ENCODE measurements at regions not wholly inside any gene's neighbourhood (a gene's known extent, or its start where the extent isn't known, plus 50 kb on each side); places are given as distances from the start of the nearest gene placed in this dataset.

DNA sequence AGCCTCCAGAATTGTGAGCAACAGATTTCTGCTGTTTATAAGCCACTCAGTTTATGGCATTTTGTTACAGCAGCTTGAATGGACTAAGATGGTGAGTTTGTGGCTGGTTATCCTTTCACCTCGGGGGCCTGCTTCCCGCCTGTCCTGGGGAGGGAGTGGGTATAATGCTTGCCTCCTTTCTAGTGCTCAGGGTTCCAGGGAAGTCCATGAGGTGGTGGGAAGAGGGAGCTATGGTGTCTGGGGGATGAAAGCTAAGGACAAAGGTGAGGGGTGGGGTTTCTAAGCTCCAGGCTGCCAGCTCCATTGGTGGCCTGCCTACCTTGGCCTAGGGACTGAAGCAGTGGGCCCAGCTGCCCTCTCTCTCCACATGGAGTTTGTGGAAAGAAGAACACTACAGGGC lies 50.2 kb upstream of the SDK2 start:
- DNase-seq, result no peak

DNA sequence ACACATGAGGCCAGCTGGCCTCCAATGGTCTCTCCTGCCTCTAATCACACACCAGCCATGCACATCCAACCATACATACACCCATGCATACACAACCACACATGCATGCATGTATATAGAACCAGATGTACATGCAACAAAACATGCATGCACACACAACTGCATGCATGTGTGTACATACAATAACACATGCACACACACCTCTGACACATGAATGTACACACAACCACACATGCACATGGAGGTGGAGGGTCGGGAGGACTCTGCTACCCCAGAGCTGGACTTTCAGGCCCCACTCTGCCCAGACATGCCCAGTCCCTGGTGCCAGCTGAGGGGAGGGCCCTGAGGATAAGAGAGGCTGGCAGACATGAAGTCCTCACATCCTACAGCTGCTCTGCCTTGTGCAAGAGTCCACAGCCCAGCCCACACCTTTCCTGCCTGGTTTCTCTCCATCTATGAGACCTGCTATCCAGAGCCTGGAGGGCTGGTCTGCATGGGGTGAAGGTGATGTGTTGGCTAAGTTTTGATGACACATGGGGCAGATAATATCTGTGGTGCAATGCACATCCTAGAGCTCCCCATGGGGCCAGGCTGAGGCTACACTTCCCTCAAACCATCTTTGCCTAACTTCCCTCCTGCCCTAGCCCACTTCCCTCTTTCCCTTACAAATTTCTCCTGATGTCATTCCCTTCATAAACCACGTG lies 50.9 kb upstream of the SDK2 start:
- peak; percentile 50 for DNase-seq

- DNase-seq, result no peak
Measured at GRCh38 chr17:73696251-73696650, 52.0 kb upstream of the SDK2 start.

DNA sequence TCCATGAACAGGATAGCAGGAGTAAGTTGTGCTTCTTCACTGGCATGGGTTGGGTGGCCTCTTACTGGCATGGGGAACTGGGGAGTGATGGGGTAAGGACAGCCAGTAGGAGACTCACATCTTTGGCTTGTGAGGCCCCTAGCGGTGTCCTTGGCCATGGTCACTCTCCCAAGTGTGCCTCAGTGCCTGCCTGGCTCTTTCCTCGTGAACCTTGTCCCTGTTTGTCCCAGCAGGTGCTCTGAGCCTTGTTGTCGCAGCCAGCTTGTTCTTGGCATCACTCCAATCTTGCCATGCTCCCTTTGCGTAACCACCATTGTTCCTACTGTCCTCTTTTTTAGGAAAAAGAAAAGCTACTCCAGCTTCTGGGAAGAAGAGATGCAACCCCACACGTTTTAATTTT lies 53.6 kb upstream of the SDK2 start:
- peak; percentile 16 for DNase-seq

- no peak for DNase-seq
Measured at GRCh38 chr17:73698966-73699365, 54.7 kb upstream of the SDK2 start.

DNA sequence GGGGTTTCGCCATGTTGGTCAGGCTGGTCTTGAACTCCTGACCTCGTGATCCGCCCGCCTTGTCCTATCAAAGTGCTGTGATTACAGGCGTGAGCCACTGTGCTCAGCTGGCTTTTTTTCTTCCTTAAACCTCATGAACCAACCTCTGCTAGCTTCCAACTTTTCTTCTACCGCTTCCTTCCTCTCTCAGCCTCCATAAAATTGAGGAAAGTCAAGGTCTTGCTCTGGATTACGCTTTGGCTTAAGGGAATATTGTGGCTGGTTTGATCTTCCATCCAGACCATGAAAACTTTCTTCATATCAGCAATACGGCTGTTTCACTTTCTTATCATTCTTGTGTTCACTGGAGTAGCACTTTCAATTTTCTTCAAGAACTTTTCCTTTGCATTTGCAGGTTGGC lies 57.5 kb upstream of the SDK2 start:
- DNase-seq, result no peak

DNA sequence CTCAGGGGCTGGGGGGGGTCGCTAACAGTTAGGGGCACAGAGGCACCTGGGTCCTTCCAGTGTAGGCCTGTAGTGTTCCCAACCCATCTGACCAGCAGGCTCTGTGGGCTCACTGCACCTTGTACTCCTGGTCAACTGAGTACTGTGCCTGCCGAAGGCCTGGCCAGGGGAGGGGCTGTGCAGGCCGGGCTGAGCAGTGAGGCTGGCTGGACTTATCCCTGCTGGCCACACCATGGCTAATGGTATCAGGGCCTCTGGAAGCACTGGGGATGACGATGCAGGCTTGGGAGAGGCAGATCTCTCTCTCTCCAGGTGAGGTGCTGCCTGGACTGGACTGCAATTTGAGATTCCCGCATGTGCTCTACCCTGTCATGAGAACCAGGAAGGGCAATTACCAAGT lies 58.9 kb upstream of the SDK2 start:
- no peak for DNase-seq

- DNase-seq, result no peak
Measured at GRCh38 chr17:73703917-73704316, 59.7 kb upstream of the SDK2 start.

GRCh38 chr17:73705594-73705993 lies 61.3 kb upstream of the SDK2 start:
- no peak for DNase-seq

- DNase-seq, result no peak
Measured at GRCh38 chr17:73706428-73706827, 62.2 kb upstream of the SDK2 start.

DNA sequence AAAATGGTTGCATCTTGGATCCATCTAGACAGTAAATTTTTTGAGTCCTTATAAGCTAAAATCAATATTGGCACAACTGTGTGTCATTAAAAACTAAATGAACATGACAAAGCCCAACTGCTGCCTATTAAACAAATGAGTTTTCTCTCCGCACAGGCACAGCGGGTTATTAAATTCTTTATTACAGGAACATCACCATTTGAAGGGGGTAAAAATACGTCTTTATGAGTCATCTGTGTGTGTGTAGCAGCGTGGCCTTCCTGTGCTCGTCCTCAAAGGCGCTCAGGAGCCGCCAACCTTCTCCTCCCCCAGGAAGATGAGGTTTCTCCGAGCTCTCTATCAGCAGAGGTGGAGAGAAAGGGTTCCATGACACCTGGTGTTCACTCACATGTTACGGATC lies 62.6 kb upstream of the SDK2 start:
- DNase-seq, result no peak

DNA sequence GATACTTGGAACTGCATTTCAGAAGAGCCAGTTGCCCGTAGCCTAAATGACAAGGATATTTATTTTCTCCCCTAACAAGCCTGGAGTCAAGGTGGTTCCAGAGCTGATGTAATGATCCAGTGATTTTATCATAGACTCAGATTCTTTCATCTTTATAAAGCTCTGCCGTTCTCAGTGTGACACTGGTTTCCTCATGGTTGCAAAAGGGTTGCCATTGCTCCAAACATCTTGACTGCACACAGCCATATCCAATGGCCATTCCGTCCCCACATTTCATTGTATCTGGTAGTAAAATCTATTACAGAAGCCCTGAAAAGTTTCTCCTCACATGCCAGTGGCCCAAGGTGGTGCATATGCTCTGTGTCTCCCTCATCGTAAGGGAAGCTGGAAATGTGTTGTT lies 63.1 kb upstream of the SDK2 start:
- DNase-seq, result no peak

DNA sequence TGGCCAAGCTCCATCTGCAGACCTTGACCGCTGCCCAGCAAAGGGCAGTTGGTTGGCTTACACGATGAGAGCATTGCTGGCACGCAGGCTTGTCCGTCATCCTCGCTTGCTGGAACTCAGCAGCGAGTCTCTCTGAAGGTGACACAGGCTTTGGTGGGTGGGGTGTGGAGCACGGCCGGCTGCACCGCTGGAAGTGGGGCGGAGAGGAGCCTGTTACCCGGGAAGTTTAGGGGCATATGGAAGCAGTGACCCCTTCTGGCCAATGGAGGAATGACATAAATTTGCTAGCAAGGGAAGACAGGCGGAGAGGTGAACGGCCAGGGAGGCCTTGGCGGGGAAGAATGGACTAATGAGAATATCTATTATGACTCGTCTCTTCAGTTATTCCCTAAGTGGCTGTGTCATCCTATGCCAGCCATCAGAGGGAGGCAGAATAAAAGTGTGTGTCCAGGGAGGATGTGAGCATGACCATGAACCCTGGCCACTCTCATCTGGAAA lies 65.9 kb upstream of the SDK2 start:
- DNase-seq, result peak; percentile 42

DNA sequence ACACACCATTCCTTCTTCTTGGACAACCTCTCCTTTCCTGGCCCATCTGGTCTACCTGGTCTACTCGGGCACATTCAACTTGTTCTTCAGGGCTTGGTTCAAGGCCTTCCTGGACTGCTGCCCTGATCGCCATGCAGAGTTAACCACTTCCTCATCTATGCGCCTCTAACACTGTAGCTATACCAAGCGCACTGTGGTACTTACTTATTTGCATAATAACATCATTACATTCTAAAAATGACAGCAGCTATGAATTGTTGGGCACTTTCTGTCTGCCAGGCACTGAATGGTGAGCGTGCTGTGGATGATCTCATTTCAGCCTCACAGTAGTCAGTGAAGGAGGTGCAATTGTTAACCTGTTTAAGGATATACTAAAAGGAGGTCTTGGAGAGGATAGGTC lies 66.9 kb upstream of the SDK2 start:
- DNase-seq, result peak; percentile 84

DNA sequence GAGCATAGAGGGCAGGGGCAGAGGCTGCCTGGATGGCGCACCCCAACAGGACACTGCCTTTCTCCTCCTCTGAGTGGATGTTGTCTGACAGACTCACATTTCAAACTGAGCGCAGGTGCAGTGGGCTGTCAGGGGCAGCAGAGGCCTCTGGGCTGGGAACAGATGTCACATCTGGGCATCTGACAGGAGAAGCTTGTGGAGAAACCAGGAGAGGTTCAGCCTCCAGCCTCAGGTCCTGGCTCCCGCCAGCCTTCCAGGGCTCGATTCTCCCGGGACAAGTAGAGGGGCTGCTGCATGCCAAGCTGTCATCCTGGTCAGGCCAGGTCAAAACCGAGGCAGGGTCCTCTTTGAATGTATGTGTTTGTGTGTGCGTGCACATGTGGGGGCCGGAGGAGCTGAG lies 67.7 kb upstream of the SDK2 start:
- DNase-seq, result no peak

DNA sequence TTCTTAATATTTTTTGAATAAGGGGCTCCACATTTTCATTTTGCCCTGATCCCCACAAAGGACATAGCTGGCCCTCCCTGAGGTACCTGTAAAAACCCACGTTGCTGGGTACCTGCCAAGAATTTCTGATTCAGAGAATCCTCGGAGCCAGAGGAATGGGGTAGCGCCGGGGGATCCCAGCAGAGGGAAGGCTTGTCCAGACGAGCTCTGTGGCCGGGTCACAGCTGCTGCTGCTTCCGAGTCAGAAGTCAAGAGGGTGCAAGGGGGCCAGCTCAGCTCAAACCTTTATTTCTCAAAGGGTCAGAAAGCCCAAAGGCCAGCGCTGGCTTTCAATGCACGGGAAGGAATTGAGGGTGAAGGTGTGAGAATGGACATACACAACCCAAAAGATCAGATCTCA lies 68.9 kb upstream of the SDK2 start:
- no peak for DNase-seq

- no peak for DNase-seq
Measured at GRCh38 chr17:73715769-73716168, 71.5 kb upstream of the SDK2 start.

DNA sequence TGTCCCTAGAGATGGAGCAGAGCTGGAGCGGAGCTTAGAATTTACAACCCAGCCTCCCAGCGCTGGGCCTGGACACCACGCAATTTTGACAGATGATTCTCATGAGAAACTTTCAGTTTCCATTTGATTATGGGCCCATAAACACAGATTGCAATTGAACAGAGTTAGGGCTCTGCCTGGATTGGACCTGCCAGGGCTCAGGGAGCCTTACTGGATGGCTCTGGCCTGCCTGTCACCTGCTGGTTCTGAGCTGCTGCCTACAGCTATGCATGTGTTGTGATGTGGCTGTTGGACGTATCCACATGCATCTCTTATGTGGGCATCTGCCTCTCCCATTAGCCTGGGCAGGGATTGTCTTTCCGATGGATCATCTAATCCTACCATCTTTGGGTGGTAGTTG lies 73.4 kb upstream of the SDK2 start:
- DNase-seq, result no peak

GRCh38 chr17:73718362-73718761 lies 74.1 kb upstream of the SDK2 start:
- DNase-seq, result no peak

DNA sequence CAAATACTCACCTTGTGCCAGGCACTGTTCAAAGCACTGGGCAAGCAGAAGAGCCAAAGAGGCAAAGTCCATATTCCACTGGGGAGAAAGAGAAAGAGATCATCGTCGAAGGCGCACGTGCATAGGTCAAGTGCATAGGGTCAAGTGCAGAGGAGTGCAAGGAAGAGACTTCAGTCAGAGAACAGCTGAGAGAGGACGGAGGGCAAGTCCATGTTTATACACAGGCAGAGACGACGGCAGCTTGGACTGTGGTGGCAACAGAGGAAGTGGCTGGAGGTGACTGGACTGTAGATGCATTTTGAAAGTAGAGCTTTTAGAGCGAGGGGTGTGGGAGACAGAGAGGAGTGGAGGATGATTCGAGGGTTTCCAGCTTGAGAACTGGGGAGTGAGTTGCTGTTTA lies 74.7 kb upstream of the SDK2 start:
- DNase-seq, result peak; percentile 54

GRCh38 chr17:73719588-73720071 lies 75.4 kb upstream of the SDK2 start:
- DNase-seq, result no peak

DNA sequence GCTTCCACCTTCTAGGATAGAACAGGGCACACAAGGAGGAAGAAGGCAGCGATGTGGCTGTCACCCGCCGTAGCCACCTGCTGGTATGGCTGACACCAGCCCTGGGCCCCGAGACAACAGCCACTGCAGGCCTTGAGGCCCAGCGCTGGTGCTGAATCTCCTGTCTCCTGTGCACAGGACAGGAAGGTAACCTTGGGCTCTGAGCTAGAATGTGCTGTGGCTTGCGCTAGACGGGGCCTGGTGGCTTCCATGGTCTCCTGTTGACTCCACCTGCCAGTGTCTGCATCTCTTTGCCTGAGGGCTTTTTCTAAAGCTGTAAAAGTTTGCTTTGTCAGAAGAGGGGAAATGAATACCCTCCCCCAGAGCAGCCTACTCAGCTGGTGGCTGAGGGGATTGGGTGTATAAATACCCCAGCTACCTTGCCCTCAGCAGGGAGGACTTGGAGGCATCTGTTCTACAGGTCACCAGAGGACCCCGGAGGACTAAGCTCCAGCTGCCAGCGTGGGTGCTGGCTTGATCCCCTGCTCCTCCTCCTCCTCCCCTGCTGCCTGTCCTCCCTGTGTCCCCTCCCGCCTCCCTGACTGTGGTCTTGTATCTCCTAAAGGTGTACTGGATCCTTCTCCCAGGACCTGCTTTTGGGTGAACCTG lies 76.1 kb upstream of the SDK2 start:
- DNase-seq, result no peak

DNA sequence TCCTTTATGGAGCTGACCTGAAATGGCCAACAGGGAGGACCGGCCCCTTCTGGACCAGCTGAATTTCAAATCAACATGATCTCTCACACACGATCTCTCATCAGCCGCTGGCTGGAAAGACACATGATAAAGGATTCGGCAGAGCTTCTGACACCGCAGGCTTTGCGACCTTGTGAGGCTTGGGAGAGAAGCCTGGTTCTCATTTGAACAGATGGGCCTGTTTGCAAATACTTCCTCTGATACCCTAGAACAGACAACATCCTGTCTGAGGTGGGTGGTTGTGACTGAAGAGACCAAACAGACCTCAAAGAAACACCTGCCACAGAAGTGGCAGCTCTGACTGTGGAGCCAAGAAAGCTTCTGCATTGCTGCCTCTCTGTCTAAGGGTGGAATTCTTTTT lies 77.9 kb upstream of the SDK2 start:
- no peak for DNase-seq

DNA sequence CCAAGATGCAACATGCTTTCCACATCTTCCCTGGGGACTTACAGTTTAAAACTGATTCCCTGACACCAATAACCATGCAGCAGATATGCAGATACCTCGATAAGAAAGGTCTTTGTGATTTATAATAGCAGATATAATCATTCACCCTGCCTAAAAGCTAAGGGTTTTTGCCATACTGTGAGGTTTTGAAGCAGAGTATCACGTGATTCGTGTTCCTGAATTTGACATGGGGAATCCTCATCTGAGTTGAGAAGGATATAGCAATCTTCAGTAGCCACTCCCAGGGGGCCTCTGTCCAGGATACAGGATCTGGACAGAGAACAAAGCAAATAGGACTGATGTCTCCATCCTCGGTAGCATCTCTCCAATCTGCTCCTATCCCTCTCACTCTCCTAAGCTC lies 79.1 kb upstream of the SDK2 start:
- DNase-seq, result no peak

- DNase-seq, result no peak
Measured at GRCh38 chr17:73724341-73724740, 80.1 kb upstream of the SDK2 start.
